Mesendoderm (in vitro differentiated cells): ENCODE measurements at regions not wholly inside any gene's neighbourhood (a gene's known extent, or its start where the extent isn't known, plus 50 kb on each side); places are given as distances from the start of the nearest gene placed in this dataset.
"Not testable (repeated sequence)": the region's sequence is repeated elsewhere in the genome, so short reads cannot be mapped to it uniquely, and the experiment has no call there.

Experiments
- DNase-seq: peaks from one replicate; pipeline ENCODE4 v3.0.0; 2013
- H2AK5ac ChIP-seq: 2 replicates; pipeline ENCODE4 v1.6.1; 2013; ENCODE audit warnings: low read length, inconsistent platforms
- H2BK120ac ChIP-seq: 2 replicates; pipeline ENCODE4 v1.6.1; 2013; ENCODE audit warnings: low read depth, mild to moderate bottlenecking, low read length, moderate library complexity, mixed read lengths
- H2BK15ac ChIP-seq: replicated peaks from 2 replicates; pipeline ENCODE4 v1.6.1; 2013; ENCODE audit warnings: low read depth, mild to moderate bottlenecking, moderate library complexity
- H2BK5ac ChIP-seq: 2 replicates; pipeline ENCODE4 v1.6.1; 2013; ENCODE audit warnings: low read length, inconsistent platforms
- H3K18ac ChIP-seq: 2 replicates; pipeline ENCODE4 v1.6.1; 2013; ENCODE audit warnings: mild to moderate bottlenecking, low read length, mixed read lengths
- H3K23ac ChIP-seq: one replicate; pipeline ENCODE4 v1.6.1; 2013; ENCODE audit warnings: low read length
- H3K27ac ChIP-seq: 2 replicates; pipeline ENCODE4 v1.5.1; 2013; ENCODE audit warnings: low read depth, mild to moderate bottlenecking, inconsistent platforms, low read length, moderate library complexity
- H3K27me3 ChIP-seq: 2 replicates; pipeline ENCODE4 v1.6.1; 2013; ENCODE audit warnings: low read length, control low read depth, mild to moderate bottlenecking, inconsistent platforms; ENCODE audit not compliant: insufficient read depth, poor library complexity
- H3K36me3 ChIP-seq: 2 replicates; pipeline ENCODE4 v1.6.1; 2013; ENCODE audit warnings: low read length, inconsistent platforms; ENCODE audit not compliant: control insufficient read depth, insufficient read depth
- H3K4ac ChIP-seq: one replicate; pipeline ENCODE4 v1.6.1; 2013; ENCODE audit warnings: low read depth, mild to moderate bottlenecking, low read length, moderate library complexity
- H3K4me1 ChIP-seq: 2 replicates; pipeline ENCODE4 v1.6.1; 2013; ENCODE audit warnings: low read depth, low read length, inconsistent platforms; ENCODE audit not compliant: control insufficient read depth
- H3K4me2 ChIP-seq: 2 replicates; pipeline ENCODE4 v1.6.1; 2013; ENCODE audit warnings: low read length
- H3K4me3 ChIP-seq: 2 replicates; pipeline ENCODE4 v1.5.1; 2013; ENCODE audit warnings: mild to moderate bottlenecking, low read length
- H3K56ac ChIP-seq: one replicate; pipeline ENCODE4 v1.6.1; 2013; ENCODE audit warnings: low read length
- H3K79me1 ChIP-seq: 2 replicates; pipeline ENCODE4 v1.6.1; 2013; ENCODE audit warnings: low read length, inconsistent platforms
- H3K79me2 ChIP-seq: 2 replicates; pipeline ENCODE4 v1.6.1; 2013; ENCODE audit warnings: mild to moderate bottlenecking, low read length; ENCODE audit not compliant: control insufficient read depth, insufficient read depth
- H3K9ac ChIP-seq: 2 replicates; pipeline ENCODE4 v1.6.1; 2013; ENCODE audit warnings: low read length, inconsistent platforms
- H4K5ac ChIP-seq: one replicate; pipeline ENCODE4 v1.6.1; 2013; ENCODE audit warnings: low read length
- H4K8ac ChIP-seq: one replicate; pipeline ENCODE4 v1.6.1; 2013; ENCODE audit warnings: low read depth, mild to moderate bottlenecking, control low read depth, low read length, moderate library complexity
- WGBS: extraction: QIAGEN DNeasy Blood & Tissue Kit; methylation state at CpG from one replicate; pipeline ENCODE4 v1.1.7; 2013; ENCODE audit warnings: low lambda C conversion rate, missing lambda C conversion rate; ENCODE audit not compliant: insufficient coverage; ENCODE audit errors: extremely low coverage; 5-methylcytosine and 5-hydroxymethylcytosine counted together

DNA sequence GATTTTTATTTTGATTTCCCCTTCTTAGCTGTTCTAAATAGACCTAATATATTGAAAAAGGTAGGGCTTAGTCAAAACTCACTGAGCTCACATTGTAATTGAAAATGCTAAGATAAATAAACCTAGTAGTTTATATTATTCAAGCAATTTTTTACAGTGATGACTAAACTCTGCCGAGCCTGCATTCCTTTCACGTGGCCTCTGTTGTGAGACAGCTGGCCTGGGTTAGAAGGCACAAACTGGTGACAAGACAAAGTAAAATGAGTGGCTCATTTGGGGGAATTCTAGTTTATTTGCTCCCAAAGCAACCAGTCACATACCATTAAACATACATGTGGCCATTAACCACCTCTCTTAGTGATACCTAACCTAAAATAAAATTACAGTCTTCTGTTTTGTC lies 169.4 kb upstream of the TEX13C start:
- no peaks in the 10 kb centered on the region for H3K79me1 ChIP-seq
- H3K56ac ChIP-seq = no peak overlapping the region
- DNase-seq = peak; percentile 1
- H3K4me1 ChIP-seq = no peaks in the 10 kb centered on the region
- no peak overlapping the region for H3K9ac ChIP-seq
- H3K18ac ChIP-seq = no peak overlapping the region
- H2BK5ac ChIP-seq = no peak overlapping the region
- H3K27ac ChIP-seq = no peak overlapping the region
- H4K5ac ChIP-seq = no peak overlapping the region
- no peak overlapping the region for H3K4me3 ChIP-seq
- H3K36me3 ChIP-seq = no peaks in the 10 kb centered on the region
- H3K27me3 ChIP-seq = no peaks in the 10 kb centered on the region
- H3K79me2 ChIP-seq = no peaks in the 10 kb centered on the region
- no peak overlapping the region for H2BK15ac ChIP-seq
- WGBS = no CpG with 5 or more reads among the region's 2 CpGs
- no peak overlapping the region for H3K4ac ChIP-seq
- no peak overlapping the region for H2AK5ac ChIP-seq
- H2BK120ac ChIP-seq = no peak overlapping the region
- H3K4me2 ChIP-seq = no peak overlapping the region
- H4K8ac ChIP-seq = no peak overlapping the region
- no peak overlapping the region for H3K23ac ChIP-seq

DNA sequence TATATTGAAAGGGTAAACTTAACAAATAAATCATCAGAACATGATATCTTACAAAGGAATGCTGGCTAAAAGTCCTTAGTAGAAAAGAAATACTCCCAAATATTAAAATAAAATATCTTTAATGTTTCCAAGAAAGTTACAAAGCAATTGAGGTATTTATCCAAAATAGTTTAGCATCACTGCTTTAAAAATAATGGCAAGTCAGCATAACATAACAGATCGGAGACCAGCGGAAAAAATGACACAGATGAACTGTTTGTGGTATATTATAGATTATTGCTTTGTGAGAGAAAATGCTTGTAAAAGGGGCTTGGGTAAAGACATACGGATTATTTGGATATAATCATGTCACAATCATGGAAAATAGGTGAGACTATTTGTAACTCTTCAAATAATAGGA lies 168.5 kb upstream of the TEX13C start:
- Histone ChIP-seq H3K4me2 (no peak overlapping the region), H2AK5ac (no peak overlapping the region), H3K27ac (no peak overlapping the region), H3K36me3 (no peaks in the 10 kb centered on the region), H2BK120ac (no peak overlapping the region), H3K56ac (no peak overlapping the region), H3K4me3 (no peak overlapping the region), H3K23ac (no peak overlapping the region), H3K79me2 (no peaks in the 10 kb centered on the region), H3K4ac (no peak overlapping the region), H2BK15ac (no peak overlapping the region), H3K4me1 (no peaks in the 10 kb centered on the region), H3K79me1 (no peaks in the 10 kb centered on the region), H4K8ac (no peak overlapping the region), H4K5ac (no peak overlapping the region), H3K9ac (no peak overlapping the region), H3K27me3 (no peaks in the 10 kb centered on the region), H3K18ac (no peak overlapping the region), H2BK5ac (no peak overlapping the region)
- no peak for DNase-seq
- no CpG with 5 or more reads among the region's 3 CpGs for WGBS

DNA sequence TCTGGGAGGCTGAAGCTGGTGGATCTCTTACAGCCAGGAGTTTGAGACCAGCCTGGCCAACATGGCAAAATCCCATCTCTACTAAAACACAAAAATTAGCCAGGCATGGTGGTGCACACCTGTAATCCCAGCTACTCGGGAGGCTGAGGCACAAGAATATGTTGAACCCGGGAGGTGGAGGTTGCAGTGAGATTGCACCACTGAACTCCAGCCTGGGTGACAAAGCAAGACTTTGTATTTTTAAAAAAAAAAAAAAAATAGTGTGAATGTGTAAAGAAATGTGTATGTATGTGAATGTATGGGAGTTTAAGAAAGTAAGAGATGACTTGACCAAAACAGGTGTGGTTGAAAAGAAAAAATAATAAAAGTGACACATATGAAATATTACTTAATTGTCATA lies 167.7 kb upstream of the TEX13C start:
- Histone ChIP-seq H4K5ac (no peak overlapping the region), H2BK120ac (no peak overlapping the region), H3K18ac (no peak overlapping the region), H3K4ac (no peak overlapping the region), H3K56ac (no peak overlapping the region), H3K9ac (no peak overlapping the region), H3K4me3 (no peak overlapping the region), H3K79me1 (no peaks in the 10 kb centered on the region), H3K27ac (no peak overlapping the region), H3K4me1 (no peaks in the 10 kb centered on the region), H4K8ac (no peak overlapping the region), H3K23ac (no peak overlapping the region), H3K79me2 (no peaks in the 10 kb centered on the region), H2BK5ac (no peak overlapping the region), H2BK15ac (no peak overlapping the region), H3K36me3 (no peaks in the 10 kb centered on the region), H3K27me3 (no peaks in the 10 kb centered on the region), H2AK5ac (no peak overlapping the region), H3K4me2 (no peak overlapping the region)
- WGBS = no CpG with 5 or more reads among the region's 2 CpGs
- DNase-seq = no peak

GRCh38 chrX:125153621-125154020 lies 166.1 kb upstream of the TEX13C start:
- no peak overlapping the region for H3K18ac ChIP-seq

GRCh38 chrX:125154288-125155257 lies 165.1 kb upstream of the TEX13C start:
- H3K4me3 ChIP-seq, H3K79me2 ChIP-seq, H3K9ac ChIP-seq, H3K56ac ChIP-seq, H3K23ac ChIP-seq, H3K18ac ChIP-seq, H3K4me1 ChIP-seq, H2BK120ac ChIP-seq, DNase-seq, H3K27ac ChIP-seq, H2BK15ac ChIP-seq, H2AK5ac ChIP-seq, H3K4ac ChIP-seq, H4K8ac ChIP-seq, H3K4me2 ChIP-seq, H3K36me3 ChIP-seq, H3K79me1 ChIP-seq, H2BK5ac ChIP-seq, H4K5ac ChIP-seq, H3K27me3 ChIP-seq: not testable (repeated sequence)
- WGBS = no CpG with 5 or more reads among the region's 32 CpGs

More at GRCh38 chrX:125153621-125154020, 166.1 kb upstream of the TEX13C start:
- Histone ChIP-seq H3K4me3 (no peak overlapping the region), H3K56ac (no peak overlapping the region), H3K36me3 (no peaks in the 10 kb centered on the region), H3K23ac (no peak overlapping the region), H3K9ac (no peak overlapping the region), H3K27ac (no peak overlapping the region), H2BK5ac (no peak overlapping the region), H2BK15ac (no peak overlapping the region), H3K4me1 (no peaks in the 10 kb centered on the region), H3K4me2 (no peak overlapping the region), H2BK120ac (no peak overlapping the region), H2AK5ac (no peak overlapping the region), H4K8ac (no peak overlapping the region), H3K79me1 (no peaks in the 10 kb centered on the region), H4K5ac (no peak overlapping the region), H3K27me3 (no peaks in the 10 kb centered on the region), H3K4ac (no peak overlapping the region), H3K79me2 (no peaks in the 10 kb centered on the region)
- no peak for DNase-seq
- WGBS = no CpG with 5 or more reads among the region's 2 CpGs
